Panc1 (cell line): ENCODE measurements at regions not wholly inside any gene's neighbourhood (a gene's known extent, or its start where the extent isn't known, plus 50 kb on each side); places are given as distances from the start of the nearest gene placed in this dataset.

ENCODE experiments used
- POLR2AphosphoS5 ChIP-seq: IDR thresholded peaks from 2 replicates; pipeline ENCODE4 v1.6.1; 2012; ENCODE audit warnings: mild to moderate bottlenecking, low read depth, low read length, moderate library complexity
- SIN3A ChIP-seq: IDR thresholded peaks from 2 replicates; pipeline ENCODE4 v1.6.1; 2012; ENCODE audit warnings: low read depth, mild to moderate bottlenecking, low read length, moderate library complexity, borderline replicate concordance; ENCODE audit not compliant: insufficient read depth
- TF ChIP-seq, protein P1 (sequence below): fragments of 450-650 bp; IDR thresholded peaks from 2 replicates; pipeline ENCODE4 v1.5.1; 2017; ENCODE audit warnings: mild to moderate bottlenecking

DNA sequence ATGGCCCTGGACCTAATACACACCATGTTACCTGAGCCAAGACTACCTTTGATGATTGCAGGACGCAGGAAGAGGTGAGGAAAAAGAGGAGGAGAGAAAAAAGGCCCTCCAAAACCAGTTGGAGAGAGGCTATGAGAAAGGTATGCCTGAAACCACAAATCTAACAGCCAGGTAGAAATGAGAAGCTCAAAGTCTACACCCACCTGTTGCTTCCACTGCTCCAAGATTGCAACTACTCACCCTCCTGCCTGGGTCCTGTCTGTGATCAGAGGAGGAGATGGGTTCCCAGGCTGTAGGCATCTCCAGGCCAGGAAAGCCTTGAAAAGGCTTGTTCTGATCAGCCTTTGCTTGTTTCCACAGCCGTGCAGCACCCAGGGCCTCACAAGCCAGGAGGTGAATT, 307.8 kb upstream of the USP24 start:
- TF ChIP-seq, protein P1, sequence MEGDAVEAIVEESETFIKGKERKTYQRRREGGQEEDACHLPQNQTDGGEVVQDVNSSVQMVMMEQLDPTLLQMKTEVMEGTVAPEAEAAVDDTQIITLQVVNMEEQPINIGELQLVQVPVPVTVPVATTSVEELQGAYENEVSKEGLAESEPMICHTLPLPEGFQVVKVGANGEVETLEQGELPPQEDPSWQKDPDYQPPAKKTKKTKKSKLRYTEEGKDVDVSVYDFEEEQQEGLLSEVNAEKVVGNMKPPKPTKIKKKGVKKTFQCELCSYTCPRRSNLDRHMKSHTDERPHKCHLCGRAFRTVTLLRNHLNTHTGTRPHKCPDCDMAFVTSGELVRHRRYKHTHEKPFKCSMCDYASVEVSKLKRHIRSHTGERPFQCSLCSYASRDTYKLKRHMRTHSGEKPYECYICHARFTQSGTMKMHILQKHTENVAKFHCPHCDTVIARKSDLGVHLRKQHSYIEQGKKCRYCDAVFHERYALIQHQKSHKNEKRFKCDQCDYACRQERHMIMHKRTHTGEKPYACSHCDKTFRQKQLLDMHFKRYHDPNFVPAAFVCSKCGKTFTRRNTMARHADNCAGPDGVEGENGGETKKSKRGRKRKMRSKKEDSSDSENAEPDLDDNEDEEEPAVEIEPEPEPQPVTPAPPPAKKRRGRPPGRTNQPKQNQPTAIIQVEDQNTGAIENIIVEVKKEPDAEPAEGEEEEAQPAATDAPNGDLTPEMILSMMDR, result no peak
- TF ChIP-seq POLR2AphosphoS5, result no peak
- no peak for TF ChIP-seq SIN3A
